NCI-H146 treated with DMSO at 0.1 percent for 48 hours (cell line): ENCODE measurements at regions not wholly inside any gene's neighbourhood (a gene's known extent, or its start where the extent isn't known, plus 50 kb on each side); places are given as distances from the start of the nearest gene placed in this dataset.
A peak's percentile ranks its signal among the peaks of the same experiment; 100 is the strongest.

ENCODE experiments used
- DNase-seq: peaks from one replicate; lab custom pipeline; 2025; ENCODE audit not compliant: unreplicated experiment; lab: John Stamatoyannopoulos, UW

DNA sequence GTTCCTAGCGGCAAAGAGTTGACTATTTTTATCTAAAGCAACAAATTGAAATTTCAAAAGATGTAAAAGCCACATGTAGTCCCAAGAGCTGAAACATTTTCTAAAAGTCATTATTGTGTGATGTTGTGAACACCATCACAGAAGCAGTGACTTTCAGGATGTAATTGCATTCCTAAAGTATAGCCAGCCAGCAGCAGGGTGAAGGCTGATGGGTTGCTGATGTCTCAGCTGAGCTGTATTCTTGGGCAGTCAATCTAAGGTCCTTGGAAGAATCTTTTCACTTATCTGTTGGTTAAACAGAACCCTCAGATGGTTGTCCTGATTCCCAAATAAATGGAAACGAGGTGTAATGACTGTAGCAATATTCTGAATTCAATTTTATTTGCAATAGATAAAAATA, 237.4 kb upstream of the WWC1 start:
- DNase-seq, result no peak

DNA sequence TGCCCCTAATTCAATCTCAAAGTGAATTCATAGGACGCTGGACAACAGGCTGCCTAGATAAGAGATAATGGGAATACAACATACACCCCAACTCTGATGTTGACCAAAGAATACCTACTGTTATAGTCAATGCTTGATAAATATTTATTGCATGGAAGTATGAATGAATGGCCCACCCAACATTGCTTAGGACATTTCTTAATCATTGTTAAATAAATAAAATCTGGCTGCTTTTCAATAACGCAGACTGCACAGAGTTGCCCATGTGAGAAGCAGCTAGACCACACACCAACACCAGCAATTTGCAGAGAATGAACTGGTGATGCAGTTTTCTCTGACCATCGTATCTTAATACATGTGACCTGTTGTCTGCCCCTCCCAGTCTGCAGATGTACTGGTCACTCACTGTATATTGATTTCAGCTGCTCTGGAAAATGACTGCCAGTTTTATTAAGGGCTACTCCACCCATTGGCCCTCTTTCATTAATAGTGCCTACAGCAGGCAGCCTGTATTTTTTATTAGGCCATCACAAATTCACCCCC, 236.2 kb upstream of the WWC1 start:
- DNase-seq, result no peak

- no peak for DNase-seq
Observed at GRCh38 chr5:168055961-168056360, 235.5 kb upstream of the WWC1 start.

DNA sequence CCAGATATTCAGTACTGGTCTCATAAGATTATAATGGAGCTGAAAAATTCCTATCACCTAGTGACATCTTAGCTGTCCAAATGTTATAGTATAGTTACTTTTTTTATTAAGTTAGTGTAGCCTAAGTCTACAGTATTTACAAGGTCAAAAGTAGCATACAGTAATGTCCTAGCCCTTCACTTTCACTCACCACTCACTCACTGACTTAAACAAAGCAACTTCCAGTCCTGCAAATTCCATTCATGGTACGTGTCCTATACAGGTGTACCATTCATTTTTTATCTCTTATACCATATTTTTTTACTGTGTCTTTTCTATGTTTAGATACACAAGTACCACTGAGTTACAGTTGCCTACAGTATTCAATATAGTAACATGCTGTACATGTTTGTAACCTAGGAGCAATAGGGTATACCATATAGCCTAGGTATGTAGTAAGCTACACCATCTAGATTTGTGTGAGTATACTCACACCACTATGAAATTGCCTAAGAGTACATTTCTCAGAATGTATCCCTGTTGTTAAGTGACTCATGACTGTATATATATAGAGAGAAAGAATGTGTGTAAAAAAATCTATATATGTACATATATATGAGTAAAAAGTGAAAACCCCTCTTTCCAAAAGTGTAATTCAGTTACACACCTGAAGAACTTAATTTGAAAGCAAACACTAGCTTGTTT, 234.8 kb upstream of the WWC1 start:
- no peak for DNase-seq

DNA sequence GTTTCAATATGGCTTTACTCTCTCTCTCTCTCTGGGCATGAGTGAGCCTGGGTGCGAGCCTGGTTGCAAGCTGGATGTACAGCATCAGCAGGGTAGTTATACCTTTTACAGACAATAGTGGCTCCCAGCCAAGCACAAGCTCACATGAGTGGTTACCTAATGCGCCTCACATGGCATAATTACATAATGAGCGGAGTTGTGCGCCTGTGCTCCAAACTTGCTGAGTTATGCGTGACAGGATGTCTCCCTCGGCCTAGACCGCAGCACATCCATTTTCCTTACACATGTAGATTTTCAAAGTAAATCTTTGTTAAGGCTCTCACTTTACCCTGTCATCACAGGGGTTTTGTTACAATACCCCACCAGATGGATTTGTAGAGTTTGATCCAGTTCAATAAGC, 233.5 kb upstream of the WWC1 start:
- DNase-seq, result no peak

GRCh38 chr5:168059131-168059530, 232.3 kb upstream of the WWC1 start:
- DNase-seq, result no peak

DNA sequence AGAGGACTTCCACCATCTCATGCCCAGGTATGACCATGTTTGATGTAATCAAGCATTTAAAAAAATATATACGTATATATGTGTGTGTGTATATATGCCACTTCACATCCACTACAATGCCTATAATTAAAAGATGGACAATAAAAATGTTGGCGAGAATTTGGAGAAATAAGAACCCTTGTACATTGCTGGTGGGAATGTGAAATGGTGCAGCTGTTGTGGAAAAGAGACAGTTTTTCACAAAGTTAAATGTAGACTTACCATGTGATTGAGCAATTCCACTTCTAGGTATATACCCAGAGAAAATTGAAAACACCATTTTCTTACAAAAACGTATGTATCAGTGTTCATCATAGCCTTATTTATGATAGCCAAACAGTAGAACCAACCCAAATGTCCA, 229.2 kb upstream of the WWC1 start:
- DNase-seq, result no peak

DNA sequence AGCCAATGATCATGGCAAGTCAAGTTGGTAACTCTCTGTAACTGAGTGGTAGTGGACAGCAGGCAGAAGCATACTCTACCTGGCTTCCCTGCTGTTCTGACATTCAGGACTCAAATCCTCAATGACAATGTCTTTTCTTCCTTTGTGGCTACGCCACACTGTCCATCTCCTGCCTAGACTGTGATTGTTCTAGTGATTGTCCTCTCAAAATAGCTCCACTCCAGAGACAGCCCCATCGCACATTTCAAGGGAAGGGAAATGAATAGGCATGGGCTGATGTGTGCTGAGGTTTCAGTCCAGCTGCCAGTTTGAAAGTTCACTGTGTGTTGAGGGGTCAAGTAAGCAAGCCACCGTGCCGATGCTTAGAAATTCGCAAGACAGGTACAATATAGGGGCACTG, 227.0 kb upstream of the WWC1 start:
- DNase-seq, result no peak

GRCh38 chr5:168064933-168065622, 226.4 kb upstream of the WWC1 start:
- no peak for DNase-seq

GRCh38 chr5:168066536-168067208, 224.8 kb upstream of the WWC1 start:
- no peak for DNase-seq

- no peak for DNase-seq
Observed at GRCh38 chr5:168070761-168071160, 220.7 kb upstream of the WWC1 start.

DNA sequence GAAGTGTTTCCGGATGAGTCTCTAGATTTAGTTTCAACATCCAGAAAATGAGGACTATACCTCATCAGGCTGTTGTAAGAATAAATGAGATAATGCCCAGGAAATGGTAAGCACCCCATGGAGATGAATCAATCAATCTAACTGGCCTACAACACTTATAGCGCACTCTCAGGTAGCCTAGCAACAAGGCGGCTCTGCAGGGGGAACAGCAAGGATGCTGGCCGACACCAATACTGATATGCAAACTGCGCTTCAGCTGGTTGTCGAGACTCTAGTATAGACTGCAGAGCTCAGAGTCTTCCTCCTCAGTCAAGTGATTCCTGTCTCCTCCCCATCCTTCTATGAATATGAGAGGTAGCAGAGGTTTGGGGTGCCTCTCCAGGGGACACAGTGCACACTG, 218.8 kb upstream of the WWC1 start:
- DNase-seq, result peak; percentile 64

DNA sequence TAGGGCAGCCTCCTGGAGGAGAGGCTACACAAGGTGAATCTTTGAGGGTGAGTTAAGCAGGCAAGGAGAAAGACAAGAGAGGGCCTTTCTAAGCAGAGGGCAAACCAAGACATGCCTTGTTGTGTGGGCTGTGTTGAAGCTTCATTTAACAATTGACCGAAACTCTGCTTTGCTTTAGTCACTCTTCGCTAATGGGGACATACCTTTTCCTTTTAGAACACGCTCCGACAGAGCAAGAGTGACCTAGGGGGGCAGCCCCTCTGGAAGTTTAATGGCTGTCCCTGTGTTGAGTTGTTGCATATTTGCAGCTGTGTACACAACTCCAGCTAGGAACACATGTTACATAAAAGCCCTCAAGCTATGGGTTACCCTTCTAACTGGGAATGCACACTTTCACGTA, 218.1 kb upstream of the WWC1 start:
- DNase-seq, result peak; percentile 28

DNA sequence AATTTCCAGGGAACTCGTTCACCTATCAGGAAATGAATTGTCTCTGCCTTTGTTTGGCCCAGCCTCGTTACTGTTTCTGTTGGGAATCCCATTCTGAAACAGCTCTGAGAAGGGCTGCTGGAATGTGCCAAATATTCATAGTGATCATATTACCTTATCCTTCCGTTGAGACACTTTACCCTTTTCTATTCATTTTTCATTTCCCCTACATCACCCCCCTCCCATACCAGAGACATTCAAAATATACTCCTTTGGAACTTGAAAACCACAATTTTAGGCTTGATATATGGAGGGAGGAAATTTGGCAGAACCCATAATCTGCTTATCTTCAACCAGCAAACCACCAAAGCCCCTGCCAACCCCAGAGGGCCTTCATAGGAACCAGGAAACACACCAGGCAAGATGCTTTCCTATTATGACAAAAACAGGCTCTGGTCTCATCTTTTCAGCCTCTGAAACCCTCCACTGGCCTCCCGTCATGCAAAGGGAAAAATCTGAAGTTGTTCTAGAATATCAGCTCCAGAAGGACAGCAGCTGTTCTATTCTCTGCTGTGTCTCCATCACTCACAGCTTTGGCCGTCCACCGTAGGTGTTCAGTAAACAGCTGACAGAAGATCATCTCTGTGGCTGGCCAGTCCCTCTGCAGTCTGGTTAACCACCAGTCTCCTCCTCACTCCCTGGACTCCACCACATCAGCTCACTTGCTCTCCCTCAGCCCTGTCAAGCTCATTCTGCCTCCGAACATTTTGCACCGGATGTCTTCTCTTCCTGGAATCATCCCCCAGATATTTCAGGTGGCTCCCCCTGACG, 217.2 kb upstream of the WWC1 start:
- no peak for DNase-seq

DNA sequence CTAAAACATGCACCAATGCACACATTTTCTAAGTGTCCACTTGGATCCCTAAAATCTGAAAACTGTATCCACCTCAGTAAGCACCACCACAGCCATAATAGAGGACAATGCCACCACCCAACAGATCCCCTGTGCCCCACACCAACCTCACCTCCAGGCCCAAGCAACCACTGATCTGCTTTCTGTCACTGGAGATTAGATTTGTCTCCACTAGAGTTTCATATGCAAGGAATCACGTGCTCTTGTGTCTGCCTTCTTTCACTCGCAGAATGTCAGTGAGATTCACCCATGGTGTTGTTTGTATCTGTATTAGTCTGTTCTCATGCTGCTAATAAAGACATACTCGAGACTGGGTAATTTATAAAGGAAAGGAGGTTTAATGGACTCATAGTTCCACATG, 216.1 kb upstream of the WWC1 start:
- DNase-seq, result no peak

- no peak for DNase-seq
Observed at GRCh38 chr5:168076561-168076991, 214.9 kb upstream of the WWC1 start.

DNA sequence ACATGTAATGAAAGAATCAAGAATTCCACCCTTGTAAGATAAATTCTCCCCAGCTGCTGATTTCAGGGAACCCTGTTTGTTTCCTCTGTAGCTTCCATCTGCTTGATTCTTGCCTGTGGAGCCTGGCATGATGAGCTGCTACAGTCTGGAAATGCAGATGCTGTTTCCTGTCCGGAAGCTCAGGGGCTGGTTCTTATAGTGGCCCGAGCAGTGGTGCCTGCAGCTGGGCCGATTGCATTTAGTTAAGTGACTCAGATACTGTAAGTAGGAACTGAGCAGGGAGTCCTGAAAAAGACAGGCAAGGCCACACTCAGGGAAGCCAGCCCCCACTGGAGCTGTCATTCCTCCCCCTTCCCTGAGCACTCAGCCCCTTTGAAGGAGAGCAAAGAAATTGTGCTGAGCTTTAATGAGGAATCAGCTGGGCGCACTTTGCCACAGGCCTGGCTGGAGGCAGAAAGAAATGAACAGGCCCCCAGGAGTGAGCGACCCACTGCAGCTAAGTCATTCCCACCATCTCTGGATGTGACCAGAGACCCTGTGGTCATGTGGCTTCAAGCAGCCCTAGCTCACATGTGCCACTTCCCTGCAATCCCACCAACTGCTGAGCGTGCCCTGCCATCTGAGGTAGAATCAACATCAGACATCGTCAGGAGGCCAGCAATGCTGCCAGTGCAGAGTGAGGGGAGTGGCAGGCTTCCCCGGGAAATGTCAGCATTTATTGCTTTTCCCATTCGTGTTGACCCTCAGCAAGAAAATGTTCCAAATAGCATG, 206.0 kb upstream of the WWC1 start:
- no peak for DNase-seq

- DNase-seq, result peak; percentile 55
Observed at GRCh38 chr5:168086104-168086610, 205.3 kb upstream of the WWC1 start.

GRCh38 chr5:168086746-168087145, 204.7 kb upstream of the WWC1 start:
- no peak for DNase-seq
